ENCODE measurements at regions not wholly inside any gene's neighbourhood (a gene's known extent, or its start where the extent isn't known, plus 50 kb on each side); places are given as distances from the start of the nearest gene placed in this dataset.
"Not testable (repeated sequence)": the region's sequence is repeated elsewhere in the genome, so short reads cannot be mapped to it uniquely, and the experiment has no call there.

DNA sequence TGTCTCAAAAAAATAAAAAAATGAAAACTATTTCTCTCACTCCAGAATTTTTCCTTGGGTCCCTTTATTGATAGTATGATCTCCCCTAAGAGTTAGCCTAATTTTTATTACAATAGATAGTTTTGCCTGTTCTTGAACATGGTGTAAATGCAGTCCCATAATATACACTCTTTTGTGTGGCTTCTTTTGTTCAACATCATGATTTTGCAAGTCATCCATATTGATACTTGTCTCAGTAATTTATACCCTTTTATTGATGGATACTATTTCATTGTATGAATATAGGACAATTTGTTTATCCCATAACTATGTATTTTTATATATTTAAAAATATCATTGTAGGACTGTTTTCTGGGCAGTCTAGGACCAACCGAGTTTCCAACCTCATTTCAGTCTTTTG is 207.0 kb downstream of the UTP18 start:
- TF ChIP-seq GATA1 (IDR thresholded peaks at IDR 0.05; ENCODE audit: low read depth, low read length) (no peak), POLR2A (IDR thresholded peaks at IDR 0.05; ENCODE audit: low read length) (no peak)
- DNase-seq = no peak

- no peak for DNase-seq
- TF ChIP-seq GATA1 (IDR thresholded peaks at IDR 0.05; ENCODE audit: low read depth, low read length) (no peak), POLR2A (IDR thresholded peaks at IDR 0.05; ENCODE audit: low read length) (no peak)
Observed at GRCh38 chr17:51472670-51473205, 212.4 kb downstream of the UTP18 start.

GRCh38 chr17:51474764-51475163 is 214.4 kb downstream of the UTP18 start:
- TF ChIP-seq POLR2A (IDR thresholded peaks at IDR 0.05; ENCODE audit: low read length) (no peak), GATA1 (IDR thresholded peaks at IDR 0.05; ENCODE audit: low read depth, low read length) (no peak)
- DNase-seq = no peak

DNA sequence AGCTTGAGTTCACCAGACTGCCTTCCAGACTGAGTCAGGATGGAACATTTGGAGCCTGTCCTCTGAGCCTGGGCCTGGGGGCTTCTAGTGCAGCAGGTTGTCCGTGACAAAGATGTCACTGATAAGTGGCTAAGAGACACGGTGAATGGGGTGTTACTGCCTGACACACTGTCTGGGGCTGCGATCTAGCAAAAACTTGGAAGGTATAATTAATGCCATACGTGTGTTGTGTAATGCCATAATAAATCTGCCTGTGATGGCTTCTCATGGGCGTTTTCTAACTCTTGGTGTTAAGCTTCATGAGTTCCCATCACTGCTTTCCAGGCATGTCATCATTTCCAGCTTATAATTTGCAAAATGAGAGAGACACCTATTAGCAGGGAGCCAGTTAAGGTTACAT is 215.4 kb downstream of the UTP18 start:
- TF ChIP-seq GATA1 (IDR thresholded peaks at IDR 0.05; ENCODE audit: low read depth, low read length) (no peak), POLR2A (IDR thresholded peaks at IDR 0.05; ENCODE audit: low read length) (no peak)
- DNase-seq = no peak

DNA sequence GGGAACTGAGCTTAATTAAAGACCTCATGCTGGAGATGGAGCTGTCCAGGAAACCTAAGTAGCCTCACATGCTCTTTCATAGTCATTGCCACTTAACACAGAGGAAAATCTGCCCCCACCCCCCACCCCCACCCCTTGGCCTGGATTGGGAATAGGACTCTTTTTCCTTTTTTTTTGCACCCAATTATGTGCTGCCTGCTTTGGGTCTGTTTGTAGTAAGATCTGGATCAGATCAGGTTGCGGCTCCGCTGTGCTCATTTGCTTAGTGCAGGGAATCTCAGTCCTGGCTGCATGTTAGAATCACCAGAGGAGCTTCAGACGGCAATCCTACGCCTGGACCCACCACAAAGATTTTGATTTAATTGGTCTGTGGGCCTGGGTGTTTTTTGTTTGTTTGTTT is 219.0 kb downstream of the UTP18 start:
- DNase-seq = no peak
- TF ChIP-seq POLR2A (IDR thresholded peaks at IDR 0.05; ENCODE audit: low read length) = no peak
- no peak for TF ChIP-seq GATA1 (IDR thresholded peaks at IDR 0.05; ENCODE audit: low read depth, low read length)

DNA sequence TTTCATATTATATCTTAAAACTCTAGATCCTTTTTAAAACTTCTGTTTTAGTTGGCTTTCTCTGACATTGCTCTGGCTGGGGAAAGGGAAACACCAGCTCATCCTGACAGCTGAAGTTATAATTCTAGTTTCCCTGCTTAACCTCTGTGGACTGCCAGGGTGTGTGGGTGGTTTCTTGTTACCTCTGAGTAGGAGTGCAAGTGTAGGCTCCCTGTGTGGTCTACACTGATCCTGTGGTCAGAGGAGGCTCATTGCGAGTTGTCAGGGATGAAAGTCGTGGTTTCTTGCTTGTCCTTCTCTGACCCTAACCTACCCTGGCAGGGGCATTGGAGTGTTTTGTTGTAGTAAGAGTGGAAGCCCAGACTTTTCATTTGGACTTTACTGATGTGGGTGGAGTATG is 221.0 kb downstream of the UTP18 start:
- TF ChIP-seq POLR2A (IDR thresholded peaks at IDR 0.05; ENCODE audit: low read length) (no peak), GATA1 (IDR thresholded peaks at IDR 0.05; ENCODE audit: low read depth, low read length) (no peak)

GRCh38 chr17:51482248-51482647 is 221.9 kb downstream of the UTP18 start:
- not testable (repeated sequence) for DNase-seq

More for the DNA sequence above, 221.0 kb downstream of the UTP18 start:
- DNase-seq = no peak

GRCh38 chr17:51486091-51486490 is 225.7 kb downstream of the UTP18 start:
- no peak for DNase-seq
- TF ChIP-seq POLR2A (IDR thresholded peaks at IDR 0.05; ENCODE audit: low read length) (no peak), GATA1 (IDR thresholded peaks at IDR 0.05; ENCODE audit: low read depth, low read length) (no peak)

- DNase-seq = no peak
- TF ChIP-seq GATA1 (IDR thresholded peaks at IDR 0.05; ENCODE audit: low read depth, low read length) = no peak
- TF ChIP-seq POLR2A (IDR thresholded peaks at IDR 0.05; ENCODE audit: low read length) = no peak
Observed at GRCh38 chr17:51486885-51487520, 226.7 kb downstream of the UTP18 start.

- TF ChIP-seq POLR2A (IDR thresholded peaks at IDR 0.05; ENCODE audit: low read length) = no peak
- TF ChIP-seq GATA1 (IDR thresholded peaks at IDR 0.05; ENCODE audit: low read depth, low read length) = no peak
- peak in 1 of 2 experiments; percentile 13 for DNase-seq
Observed at GRCh38 chr17:51487947-51488346, 227.6 kb downstream of the UTP18 start.

- no peak for TF ChIP-seq POLR2A (IDR thresholded peaks at IDR 0.05; ENCODE audit: low read length)
- TF ChIP-seq GATA1 (IDR thresholded peaks at IDR 0.05; ENCODE audit: low read depth, low read length) = no peak
Observed at GRCh38 chr17:51491416-51491815, 231.1 kb downstream of the UTP18 start.

DNA sequence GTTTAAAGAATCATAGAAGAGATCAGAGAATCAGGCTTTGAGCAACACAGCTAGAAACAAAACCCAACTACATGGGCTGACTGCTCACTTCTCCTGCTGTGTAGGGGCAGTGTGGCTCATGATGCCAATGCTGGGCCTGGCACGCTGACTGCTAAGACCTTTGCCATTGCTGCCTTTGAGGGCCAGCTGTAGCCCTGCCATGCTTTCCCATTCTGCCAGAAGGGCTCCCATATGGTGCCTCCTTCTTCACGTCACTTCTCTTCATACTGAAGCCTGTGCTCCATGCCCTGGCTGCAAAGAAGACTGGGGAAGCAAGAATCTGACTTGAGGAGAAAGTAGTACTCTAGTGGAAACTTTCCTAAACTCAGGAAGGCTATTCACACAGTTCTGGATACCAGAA is 232.9 kb downstream of the UTP18 start:
- DNase-seq = no peak
- TF ChIP-seq POLR2A (IDR thresholded peaks at IDR 0.05; ENCODE audit: low read length) (no peak), GATA1 (IDR thresholded peaks at IDR 0.05; ENCODE audit: low read depth, low read length) (no peak)

More at GRCh38 chr17:51491416-51491815, 231.1 kb downstream of the UTP18 start:
- DNase-seq = no peak

DNA sequence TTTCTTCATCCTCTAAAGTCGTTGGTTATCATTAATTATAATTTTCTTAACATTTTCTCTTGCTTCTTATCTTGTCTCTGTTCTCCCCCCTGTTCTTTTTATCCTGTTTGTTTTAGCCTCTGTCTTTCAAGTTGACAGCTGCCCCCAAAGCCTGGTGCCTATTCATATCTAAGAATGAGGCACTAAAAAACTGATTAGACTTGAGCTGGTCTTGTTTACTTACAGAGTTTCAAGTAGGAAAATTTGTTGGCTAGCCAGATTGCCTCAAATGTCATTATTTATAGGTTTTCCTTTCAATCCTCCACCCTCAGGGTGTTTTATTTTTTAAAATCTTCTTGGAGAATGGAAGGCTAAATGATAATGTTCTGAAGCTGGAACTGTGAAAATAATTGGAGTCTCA is 236.0 kb downstream of the UTP18 start:
- TF ChIP-seq POLR2A (IDR thresholded peaks at IDR 0.05; ENCODE audit: low read length) (no peak), GATA1 (IDR thresholded peaks at IDR 0.05; ENCODE audit: low read depth, low read length) (no peak)
- DNase-seq = no peak

DNA sequence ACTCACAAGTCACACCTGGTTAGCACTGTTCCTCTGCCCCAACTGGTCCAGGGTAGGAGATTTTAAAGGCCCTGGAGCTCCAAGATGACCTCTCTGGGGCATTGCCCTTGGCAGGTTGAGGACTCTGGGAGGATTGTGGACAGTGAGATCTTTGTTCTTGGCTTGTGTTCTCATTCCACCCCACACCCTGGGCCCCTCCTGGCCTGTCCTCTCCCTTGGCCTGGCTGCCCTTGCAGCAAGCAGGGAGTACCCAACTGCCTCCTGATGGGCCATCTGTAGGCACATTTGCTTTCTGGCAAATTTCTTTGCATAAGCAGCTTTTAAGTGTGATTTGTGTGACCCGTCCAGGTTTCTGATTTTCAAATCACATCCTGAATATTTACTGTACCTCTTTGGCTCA is 239.6 kb downstream of the UTP18 start:
- DNase-seq = no peak
- TF ChIP-seq POLR2A (IDR thresholded peaks at IDR 0.05; ENCODE audit: low read length) (no peak), GATA1 (IDR thresholded peaks at IDR 0.05; ENCODE audit: low read depth, low read length) (no peak)

GRCh38 chr17:51500454-51500853 is 240.1 kb downstream of the UTP18 start:
- DNase-seq = no peak

More at GRCh38 chr17:51500454-51500853, 240.1 kb downstream of the UTP18 start:
- no peak for TF ChIP-seq GATA1 (IDR thresholded peaks at IDR 0.05; ENCODE audit: low read depth, low read length)
- no peak for TF ChIP-seq POLR2A (IDR thresholded peaks at IDR 0.05; ENCODE audit: low read length)
